Testis (tissue), 2 donors: ENCODE measurements at regions not wholly inside any gene's neighbourhood (a gene's known extent, or its start where the extent isn't known, plus 50 kb on each side); places are given as distances from the start of the nearest gene placed in this dataset.

ENCODE experiments used
- DNase-seq: peaks from one replicate; pipeline ENCODE4 v3.0.0-alpha.2; 2019
- H3K27ac ChIP-seq, 2 donors: fragments of 200-600 bp; sonication (generic); one replicate each; pipeline ENCODE4 v1.5.1; 2019
- H3K27me3 ChIP-seq: fragments of 200-600 bp; sonication (generic); one replicate; pipeline ENCODE4 v1.5.1; 2019
- H3K36me3 ChIP-seq: fragments of 200-600 bp; sonication (generic); one replicate; pipeline ENCODE4 v1.5.1; 2017; ENCODE audit warnings: low read depth; ENCODE audit errors: missing control alignments
- H3K4me1 ChIP-seq: fragments of 200-600 bp; sonication (generic); one replicate; pipeline ENCODE4 v1.5.1; 2019
- H3K4me3 ChIP-seq, 2 donors: fragments of 200-600 bp; sonication (generic); one replicate each; pipeline ENCODE4 v1.5.1; 2017 to 2019
- H3K9me3 ChIP-seq: fragments of 200-600 bp; sonication (generic); one replicate; pipeline ENCODE4 v1.5.1; 2017
- CTCF ChIP-seq, 3 experiments: fragments of 450-650 bp in 2 of 3; fragments of 200-600 bp in 1 of 3; sonication (generic) in 1 of 3; IDR thresholded peaks; one replicate each; pipeline ENCODE4 v1.5.1; 2016 to 2019; ENCODE audit warnings: antibody characterized with exemption in 3 of 3, mild to moderate bottlenecking in 2 of 3, moderate library complexity in 1 of 3
- POLR2A ChIP-seq: fragments of 450-650 bp; IDR thresholded peaks from one replicate; pipeline ENCODE4 v1.6.1; 2017; ENCODE audit warnings: antibody characterized with exemption, mild to moderate bottlenecking, moderate library complexity
- WGBS, 2 donors: methylation state at CpG; one replicate each; pipeline ENCODE4 v1.1.5; 2018; 5-methylcytosine and 5-hydroxymethylcytosine counted together
- intact Hi-C: fragments of 100-400 bp; cut with DNase I; formaldehyde crosslinking; loops from one replicate; pipeline ENCODE4 v1.15.1; 2023; ENCODE audit warnings: low total_unique reads

- Histone ChIP-seq H3K9me3 (no peaks in the 10 kb centered on the region), H3K4me3 (no peak overlapping the region), H3K36me3 (no peaks in the 10 kb centered on the region), H3K27ac (no peak overlapping the region), H3K4me1 (no peaks in the 10 kb centered on the region), H3K27me3 (no peaks in the 10 kb centered on the region)
- intact Hi-C loops, result no loop called here
- DNase-seq, result no peak
- TF ChIP-seq POLR2A (no peak), CTCF (IDR thresholded peaks at IDR 0.05) (no peak)
Observed at GRCh38 chr12:61422786-61423185, 837.4 kb upstream of the USP15 start.

- H3K27me3 ChIP-seq, result no peaks in the 10 kb centered on the region
- no peak for TF ChIP-seq CTCF (IDR thresholded peaks at IDR 0.05)
- TF ChIP-seq POLR2A, result no peak
- H3K36me3 ChIP-seq, result no peaks in the 10 kb centered on the region
- intact Hi-C loops, result no loop called here
- H3K9me3 ChIP-seq, result no peaks in the 10 kb centered on the region
- no peak overlapping the region for H3K4me3 ChIP-seq
- no peak for DNase-seq
- H3K4me1 ChIP-seq, result no peaks in the 10 kb centered on the region
- H3K27ac ChIP-seq, result no peak overlapping the region
- 45 to 58% methylated on average over 1 of the region's 1 CpG for WGBS, 2 donors
Observed at GRCh38 chr12:61452076-61452475, 808.1 kb upstream of the USP15 start.

GRCh38 chr12:61487728-61488127, 772.5 kb upstream of the USP15 start:
- DNase-seq, result no peak
- no peak for TF ChIP-seq CTCF (IDR thresholded peaks at IDR 0.05)
- TF ChIP-seq POLR2A, result no peak
- no peaks in the 10 kb centered on the region for H3K4me1 ChIP-seq
- no peak overlapping the region for H3K4me3 ChIP-seq
- H3K9me3 ChIP-seq, result no peaks in the 10 kb centered on the region
- no peaks in the 10 kb centered on the region for H3K36me3 ChIP-seq
- intact Hi-C loops, result no loop called here
- H3K27me3 ChIP-seq, result no peaks in the 10 kb centered on the region
- H3K27ac ChIP-seq, result no peak overlapping the region

- TF ChIP-seq POLR2A (no peak), CTCF (IDR thresholded peaks at IDR 0.05) (no peak)
- 44 to 54% methylated on average over 4 of the region's 4 CpGs for WGBS, 2 donors
- Histone ChIP-seq H3K9me3 (no peaks in the 10 kb centered on the region), H3K27ac (no peak overlapping the region), H3K36me3 (no peaks in the 10 kb centered on the region), H3K4me3 (no peak overlapping the region), H3K4me1 (no peaks in the 10 kb centered on the region), H3K27me3 (no peaks in the 10 kb centered on the region)
- no peak for DNase-seq
- intact Hi-C loops, result no loop called here
Observed at GRCh38 chr12:61490526-61491498, 769.4 kb upstream of the USP15 start.

- Histone ChIP-seq H3K27me3 (no peaks in the 10 kb centered on the region), H3K36me3 (no peaks in the 10 kb centered on the region), H3K4me1 (no peaks in the 10 kb centered on the region), H3K27ac (no peak overlapping the region), H3K4me3 (no peak overlapping the region), H3K9me3 (no peaks in the 10 kb centered on the region)
- intact Hi-C loops, result no loop called here
- no peak for TF ChIP-seq CTCF (IDR thresholded peaks at IDR 0.05)
- no peak for TF ChIP-seq POLR2A
- no peak for DNase-seq
Observed at GRCh38 chr12:61502179-61502578, 758.0 kb upstream of the USP15 start.
